ENCODE measurements at regions not wholly inside any gene's neighbourhood (a gene's known extent, or its start where the extent isn't known, plus 50 kb on each side); places are given as distances from the start of the nearest gene placed in this dataset.
A peak's percentile ranks its signal among the peaks of the same experiment; 100 is the strongest.

- Histone ChIP-seq H3K9me3 (no peaks in the 10 kb centered on the region), H3K36me3 (no peaks in the 10 kb centered on the region), H3K4me3 (no peak overlapping the region), H3K27me3 (no peaks in the 10 kb centered on the region)
- DNase-seq = peak; percentile 83
These were observed 50.2 kb upstream of the DTNA start for GRCh38 chr18:34659579-34660517.
